ENCODE measurements at regions not wholly inside any gene's neighbourhood (a gene's known extent, or its start where the extent isn't known, plus 50 kb on each side); places are given as distances from the start of the nearest gene placed in this dataset.
"Not testable (repeated sequence)": the region's sequence is repeated elsewhere in the genome, so short reads cannot be mapped to it uniquely, and the experiment has no call there.

- no peak for TF ChIP-seq CTCF (conservative IDR thresholded peaks at IDR 0.05; ENCODE audit: low read depth, low read length)
- no peak for DNase-seq (ENCODE audit: low read depth)
- no peak overlapping the region for H3K4me3 ChIP-seq (ENCODE audit: low read depth, low read length)
Measured at GRCh38 chr4:157702831-157703230, 470.0 kb downstream of the GASK1B start.

GRCh38 chr4:157701695-157701994 is 471.2 kb downstream of the GASK1B start:
- no peak for DNase-seq (ENCODE audit: low read depth)
- TF ChIP-seq CTCF (conservative IDR thresholded peaks at IDR 0.05; ENCODE audit: low read depth, low read length), result no peak
- H3K4me3 ChIP-seq (ENCODE audit: low read depth, low read length), result no peak overlapping the region

GRCh38 chr4:157700898-157701694 is 471.7 kb downstream of the GASK1B start:
- DNase-seq (ENCODE audit: low read depth), result peak; percentile 7
- H3K4me3 ChIP-seq (ENCODE audit: low read depth, low read length), result no peak overlapping the region
- no peak for TF ChIP-seq CTCF (conservative IDR thresholded peaks at IDR 0.05; ENCODE audit: low read depth, low read length)

GRCh38 chr4:157689476-157689875 is 468.9 kb downstream of the GRIA2 start:
- no peak for TF ChIP-seq CTCF (conservative IDR thresholded peaks at IDR 0.05; ENCODE audit: low read depth, low read length)
- no peak overlapping the region for H3K4me3 ChIP-seq (ENCODE audit: low read depth, low read length)
- DNase-seq (ENCODE audit: low read depth), result no peak

GRCh38 chr4:157687971-157688370 is 467.4 kb downstream of the GRIA2 start:
- DNase-seq (ENCODE audit: low read depth), result no peak
- TF ChIP-seq CTCF (conservative IDR thresholded peaks at IDR 0.05; ENCODE audit: low read depth, low read length), result no peak
- no peak overlapping the region for H3K4me3 ChIP-seq (ENCODE audit: low read depth, low read length)

GRCh38 chr4:157679326-157679725 is 458.8 kb downstream of the GRIA2 start:
- DNase-seq (ENCODE audit: low read depth); H3K4me3 ChIP-seq (ENCODE audit: low read depth, low read length): not testable (repeated sequence)

- H3K4me3 ChIP-seq (ENCODE audit: low read depth, low read length), result no peak overlapping the region
- no peak for TF ChIP-seq CTCF (conservative IDR thresholded peaks at IDR 0.05; ENCODE audit: low read depth, low read length)
- DNase-seq (ENCODE audit: low read depth), result no peak
Measured at GRCh38 chr4:157678478-157678877, 457.9 kb downstream of the GRIA2 start.
